ENCODE measurements at regions not wholly inside any gene's neighbourhood (a gene's known extent, or its start where the extent isn't known, plus 50 kb on each side); places are given as distances from the start of the nearest gene placed in this dataset.

- Mint-ChIP-seq H3K9me3 (ENCODE audit: unreplicated experiment) (peaks cover 14% of the 10 kb centered on the region), H3K4me3 (ENCODE audit: unreplicated experiment) (no peak overlapping the region), H3K36me3 (ENCODE audit: unreplicated experiment) (no peaks in the 10 kb centered on the region), H3K27ac (ENCODE audit: unreplicated experiment) (no peak overlapping the region), H3K4me1 (ENCODE audit: unreplicated experiment) (no peaks in the 10 kb centered on the region), H3K27me3 (ENCODE audit: unreplicated experiment) (no peaks in the 10 kb centered on the region)
- DNase-seq (ENCODE audit: extremely low spot score, unreplicated experiment) = no peak
- no peak for TF ChIP-seq CTCF (IDR thresholded peaks at IDR 0.05)
Observed at GRCh38 chr5:24703934-24704333, 59.2 kb upstream of the CDH10 start.

Measured in osteocyte (in vitro differentiated cells).